Astrocyte (in vitro differentiated cells and primary cell): ENCODE measurements at regions not wholly inside any gene's neighbourhood (a gene's known extent, or its start where the extent isn't known, plus 50 kb on each side); places are given as distances from the start of the nearest gene placed in this dataset.

Experiments
- DNase-seq: peaks from one replicate; pipeline ENCODE4 v3.0.0-alpha.2; 2010; ENCODE audit warnings: low read depth
- FAIRE-seq: peaks from 2 replicates; lab custom pipeline; 2011; peaks lifted over from hg19 to GRCh38; lab: Jason Lieb, UNC
- H2AFZ ChIP-seq: 2 replicates; pipeline ENCODE4 v1.6.0; 2012; ENCODE audit warnings: low read depth, low read length, inconsistent platforms
- H3K27ac ChIP-seq: 2 replicates; pipeline ENCODE4 v1.5.1; 2011; ENCODE audit warnings: low read depth, low read length, inconsistent platforms
- H3K27me3 ChIP-seq: 2 replicates; pipeline ENCODE4 v1.6.0; 2011; ENCODE audit warnings: low read length, inconsistent platforms; ENCODE audit not compliant: insufficient read depth
- H3K36me3 ChIP-seq: 2 replicates; pipeline ENCODE4 v1.5.1; 2011; ENCODE audit warnings: low read length, inconsistent platforms; ENCODE audit not compliant: insufficient read depth
- H3K4me1 ChIP-seq: 2 replicates; pipeline ENCODE4 v1.5.1; 2011; ENCODE audit warnings: low read length, inconsistent platforms; ENCODE audit not compliant: insufficient read depth
- H3K4me2 ChIP-seq: 2 replicates; pipeline ENCODE4 v1.6.0; 2012; ENCODE audit warnings: low read length, inconsistent platforms
- H3K4me3 ChIP-seq: 2 replicates; pipeline ENCODE4 v1.5.1; 2011; ENCODE audit warnings: low read depth, mild to moderate bottlenecking, low read length, inconsistent platforms; ENCODE audit not compliant: insufficient read depth
- H3K79me2 ChIP-seq: 2 replicates; pipeline ENCODE4 v1.6.0; 2012; ENCODE audit warnings: mild to moderate bottlenecking, low read length, inconsistent platforms; ENCODE audit not compliant: insufficient read depth
- H3K9ac ChIP-seq: 2 replicates; pipeline ENCODE4 v1.6.0; 2012; ENCODE audit warnings: mild to moderate bottlenecking, low read length, inconsistent platforms
- H3K9me3 ChIP-seq: 2 replicates; pipeline ENCODE4 v1.5.1; 2012; ENCODE audit warnings: low read depth, mild to moderate bottlenecking, low read length, inconsistent platforms; ENCODE audit not compliant: insufficient read depth
- H4K20me1 ChIP-seq: 2 replicates; pipeline ENCODE4 v1.6.0; 2012; ENCODE audit warnings: low read length, inconsistent platforms; ENCODE audit not compliant: insufficient read depth
- H3K27ac Mint-ChIP-seq: one replicate; pipeline ENCODE4 v1.8.0; 2021; ENCODE audit warnings: mild to moderate bottlenecking, mixed read lengths; ENCODE audit not compliant: unreplicated experiment
- H3K27me3 Mint-ChIP-seq: one replicate; pipeline ENCODE4 v1.8.0; 2021; ENCODE audit warnings: low read depth, mixed read lengths; ENCODE audit not compliant: unreplicated experiment
- H3K36me3 Mint-ChIP-seq: one replicate; pipeline ENCODE4 v1.8.0; 2021; ENCODE audit warnings: low read depth, mixed read lengths; ENCODE audit not compliant: unreplicated experiment
- H3K4me1 Mint-ChIP-seq: one replicate; pipeline ENCODE4 v1.8.0; 2021; ENCODE audit warnings: low read depth, mixed read lengths; ENCODE audit not compliant: unreplicated experiment
- H3K4me3 Mint-ChIP-seq: one replicate; pipeline ENCODE4 v1.8.0; 2021; ENCODE audit warnings: mild to moderate bottlenecking, moderate library complexity, mixed read lengths; ENCODE audit not compliant: unreplicated experiment
- H3K9me3 Mint-ChIP-seq: one replicate; pipeline ENCODE4 v1.8.0; 2021; ENCODE audit warnings: mild to moderate bottlenecking, mixed read lengths; ENCODE audit not compliant: unreplicated experiment
- EZH2 ChIP-seq: IDR thresholded peaks from 2 replicates; pipeline ENCODE4 v1.6.1; 2012; ENCODE audit warnings: mild to moderate bottlenecking, low read length, inconsistent platforms; ENCODE audit not compliant: insufficient read depth
- TF ChIP-seq, protein P1 (sequence below): IDR thresholded peaks from 2 replicates; pipeline ENCODE4 v1.5.1; 2011; ENCODE audit warnings: low read depth, mild to moderate bottlenecking, inconsistent platforms, low read length, moderate library complexity; ENCODE audit not compliant: insufficient read depth

DNA sequence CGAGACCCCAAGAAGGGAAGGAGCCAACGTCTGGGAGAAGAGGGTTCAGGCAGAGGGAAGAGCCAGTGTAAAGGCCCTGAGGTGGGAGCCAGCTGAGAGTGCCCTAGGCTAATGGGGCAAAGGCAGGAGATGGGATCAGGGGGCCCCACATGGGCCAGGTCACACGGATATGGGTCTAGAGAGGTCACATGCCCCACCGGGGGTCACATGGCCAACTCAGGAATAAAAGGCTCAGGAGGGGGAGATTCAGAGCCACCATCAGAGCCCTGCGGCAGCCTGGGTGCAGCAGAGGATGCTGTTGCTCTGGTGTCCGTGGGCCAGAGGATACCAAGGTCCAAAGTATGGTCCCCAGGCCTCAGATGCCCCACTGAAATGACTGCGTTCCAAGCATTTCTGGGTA is 55.3 kb upstream of the SLC6A6 start:
- FAIRE-seq (no peak), DNase-seq (no peak)
- Histone ChIP-seq H3K79me2 (no peaks in the 10 kb centered on the region), H3K4me1 (peaks cover 11% of the 10 kb centered on the region), H3K27ac (no peak overlapping the region), H4K20me1 (no peaks in the 10 kb centered on the region), H3K36me3 (no peaks in the 10 kb centered on the region), H3K27me3 (peaks cover 4% of the 10 kb centered on the region), H2AFZ (no peak overlapping the region), H3K9ac (no peak overlapping the region), H3K9me3 (no peaks in the 10 kb centered on the region), H3K4me3 (no peak overlapping the region), H3K4me2 (no peak overlapping the region)
- no peaks in the 10 kb centered on the region for H3K36me3 Mint-ChIP-seq
- H3K9me3 Mint-ChIP-seq, result no peaks in the 10 kb centered on the region
- H3K27ac Mint-ChIP-seq, result no peak overlapping the region
- H3K4me3 Mint-ChIP-seq, result peak overlapping the region; percentile 50
- H3K4me1 Mint-ChIP-seq, result peaks cover 27% of the 10 kb centered on the region
- no peak for TF ChIP-seq EZH2
- TF ChIP-seq, protein P1, sequence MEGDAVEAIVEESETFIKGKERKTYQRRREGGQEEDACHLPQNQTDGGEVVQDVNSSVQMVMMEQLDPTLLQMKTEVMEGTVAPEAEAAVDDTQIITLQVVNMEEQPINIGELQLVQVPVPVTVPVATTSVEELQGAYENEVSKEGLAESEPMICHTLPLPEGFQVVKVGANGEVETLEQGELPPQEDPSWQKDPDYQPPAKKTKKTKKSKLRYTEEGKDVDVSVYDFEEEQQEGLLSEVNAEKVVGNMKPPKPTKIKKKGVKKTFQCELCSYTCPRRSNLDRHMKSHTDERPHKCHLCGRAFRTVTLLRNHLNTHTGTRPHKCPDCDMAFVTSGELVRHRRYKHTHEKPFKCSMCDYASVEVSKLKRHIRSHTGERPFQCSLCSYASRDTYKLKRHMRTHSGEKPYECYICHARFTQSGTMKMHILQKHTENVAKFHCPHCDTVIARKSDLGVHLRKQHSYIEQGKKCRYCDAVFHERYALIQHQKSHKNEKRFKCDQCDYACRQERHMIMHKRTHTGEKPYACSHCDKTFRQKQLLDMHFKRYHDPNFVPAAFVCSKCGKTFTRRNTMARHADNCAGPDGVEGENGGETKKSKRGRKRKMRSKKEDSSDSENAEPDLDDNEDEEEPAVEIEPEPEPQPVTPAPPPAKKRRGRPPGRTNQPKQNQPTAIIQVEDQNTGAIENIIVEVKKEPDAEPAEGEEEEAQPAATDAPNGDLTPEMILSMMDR, result no peak
- peaks cover 33% of the 10 kb centered on the region for H3K27me3 Mint-ChIP-seq

DNA sequence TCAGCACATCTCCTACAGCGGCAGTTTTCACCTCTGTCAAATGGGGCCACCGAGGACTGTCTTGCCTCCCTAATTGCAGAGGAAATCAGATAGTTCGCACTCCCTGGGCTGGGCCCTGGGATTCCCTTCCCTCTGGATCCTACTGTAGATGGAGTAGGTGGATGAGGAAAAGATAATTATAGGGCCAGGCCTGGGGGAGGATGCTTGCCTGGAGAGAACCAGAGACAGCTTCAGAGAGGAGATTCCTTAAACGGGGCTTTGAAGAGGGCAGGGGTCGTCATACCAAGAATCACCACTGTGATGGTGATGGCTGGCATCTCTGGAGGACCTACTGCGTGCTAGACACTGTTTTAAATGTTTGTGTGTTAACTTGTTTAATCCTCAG is 50.8 kb upstream of the SLC6A6 start:
- H3K9me3 Mint-ChIP-seq, result no peaks in the 10 kb centered on the region
- Histone ChIP-seq H3K27ac (no peak overlapping the region), H3K4me1 (no peaks in the 10 kb centered on the region), H2AFZ (no peak overlapping the region), H3K4me2 (no peak overlapping the region), H3K4me3 (no peak overlapping the region), H3K9ac (no peak overlapping the region), H3K36me3 (no peaks in the 10 kb centered on the region), H3K79me2 (no peaks in the 10 kb centered on the region), H4K20me1 (no peaks in the 10 kb centered on the region), H3K9me3 (no peaks in the 10 kb centered on the region), H3K27me3 (peaks cover 2% of the 10 kb centered on the region)
- FAIRE-seq (no peak), DNase-seq (no peak)
- H3K36me3 Mint-ChIP-seq, result no peaks in the 10 kb centered on the region
- peak overlapping the region; percentile 34 for H3K27ac Mint-ChIP-seq
- TF ChIP-seq, protein P1, result no peak
- no peak for TF ChIP-seq EZH2
- H3K4me1 Mint-ChIP-seq, result peaks cover 10% of the 10 kb centered on the region
- no peak overlapping the region for H3K4me3 Mint-ChIP-seq
- H3K27me3 Mint-ChIP-seq, result peaks cover 31% of the 10 kb centered on the region

DNA sequence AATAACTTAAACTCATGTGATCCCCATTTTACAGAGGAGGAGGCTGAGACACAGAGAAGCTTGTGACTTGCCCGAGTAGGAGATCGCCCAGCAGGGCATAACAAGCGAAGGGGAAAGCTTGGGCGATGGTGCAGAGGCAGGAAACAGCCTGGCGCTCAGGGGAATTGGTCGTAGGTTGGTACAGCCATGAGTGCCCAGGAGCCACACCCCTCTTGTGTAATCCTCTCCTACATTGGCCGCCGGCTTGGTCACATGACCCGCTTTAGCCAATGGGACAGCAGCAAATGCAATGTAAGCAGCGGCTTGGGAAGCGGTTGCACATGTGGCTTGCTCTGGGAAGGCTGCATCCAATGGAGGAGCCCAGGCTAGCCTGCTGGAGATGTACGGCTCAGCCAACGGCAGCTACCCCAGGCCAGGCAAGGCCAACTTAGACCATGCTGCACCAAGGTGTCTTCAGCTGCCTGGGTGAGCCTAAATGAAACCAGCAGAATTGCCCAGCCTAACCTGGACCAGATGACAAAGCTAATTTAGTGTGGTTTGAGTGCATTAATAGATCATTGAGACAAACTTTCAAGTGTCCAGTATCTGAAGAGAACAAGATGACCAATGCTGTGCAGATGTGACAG is 50.3 kb upstream of the SLC6A6 start:
- no peaks in the 10 kb centered on the region for H3K36me3 ChIP-seq
- no peaks in the 10 kb centered on the region for H3K9me3 ChIP-seq
- H3K27ac ChIP-seq, result no peak overlapping the region
- DNase-seq (no peak), FAIRE-seq (no peak)
- H4K20me1 ChIP-seq, result no peaks in the 10 kb centered on the region
- H3K4me1 ChIP-seq, result no peaks in the 10 kb centered on the region
- no peak overlapping the region for H3K4me2 ChIP-seq
- no peak overlapping the region for H3K4me3 ChIP-seq
- H3K4me3 Mint-ChIP-seq, result no peak overlapping the region
- H3K27ac Mint-ChIP-seq, result no peak overlapping the region
- H3K79me2 ChIP-seq, result no peaks in the 10 kb centered on the region
- H2AFZ ChIP-seq, result no peak overlapping the region
- peaks cover 2% of the 10 kb centered on the region for H3K27me3 ChIP-seq
- H3K27me3 Mint-ChIP-seq, result peaks cover 29% of the 10 kb centered on the region
- TF ChIP-seq EZH2, result no peak
- TF ChIP-seq, protein P1, result no peak
- H3K9ac ChIP-seq, result no peak overlapping the region
- H3K4me1 Mint-ChIP-seq, result peaks cover 10% of the 10 kb centered on the region
- H3K9me3 Mint-ChIP-seq, result no peaks in the 10 kb centered on the region
- no peaks in the 10 kb centered on the region for H3K36me3 Mint-ChIP-seq
